Activated CD4-positive, alpha-beta T cell treated with anti-CD3 and anti-CD28 coated beads, Interleukin-10, Interleukin-2, amounts not matched to agents 100 ng/mL and 50 ng/mL, durations not matched to agents 16 hours and 8 hours (primary cell): ENCODE measurements at regions not wholly inside any gene's neighbourhood (a gene's known extent, or its start where the extent isn't known, plus 50 kb on each side); places are given as distances from the start of the nearest gene placed in this dataset.
"Not testable (repeated sequence)": the region's sequence is repeated elsewhere in the genome, so short reads cannot be mapped to it uniquely, and the experiment has no call there.

Experiments used
- DNase-seq: peaks from one replicate; pipeline ENCODE4 v3.0.0-alpha.2; 2020

- DNase-seq: no peak
These were observed 266.6 kb downstream of the ZIC1 start for GRCh38 chr3:147675761-147676160.

- no peak for DNase-seq
These were observed 271.8 kb downstream of the ZIC1 start for GRCh38 chr3:147680837-147681483.

GRCh38 chr3:147688868-147689267 lies 279.7 kb downstream of the ZIC1 start:
- DNase-seq: no peak

GRCh38 chr3:147699175-147699838 lies 290.1 kb downstream of the ZIC1 start:
- DNase-seq: no peak

- DNase-seq: no peak
These were observed 292.0 kb downstream of the ZIC1 start for GRCh38 chr3:147701195-147701594.

- DNase-seq: no peak
These were observed 293.3 kb downstream of the ZIC1 start for GRCh38 chr3:147702509-147702908.

- no peak for DNase-seq
These were observed 296.5 kb downstream of the ZIC1 start for GRCh38 chr3:147705651-147706051.

GRCh38 chr3:147710753-147711152 lies 301.6 kb downstream of the ZIC1 start:
- DNase-seq: not testable (repeated sequence)

- DNase-seq: no peak
These were observed 303.2 kb downstream of the ZIC1 start for GRCh38 chr3:147712357-147712756.

- DNase-seq: not testable (repeated sequence)
These were observed 303.6 kb downstream of the ZIC1 start for GRCh38 chr3:147712758-147713157.

GRCh38 chr3:147713234-147714133 lies 304.3 kb downstream of the ZIC1 start:
- no peak for DNase-seq

GRCh38 chr3:147729641-147730040 lies 320.5 kb downstream of the ZIC1 start:
- DNase-seq: no peak

GRCh38 chr3:147730284-147730683 lies 321.1 kb downstream of the ZIC1 start:
- DNase-seq: no peak

GRCh38 chr3:147733217-147733616 lies 324.1 kb downstream of the ZIC1 start:
- DNase-seq: no peak

- no peak for DNase-seq
These were observed 326.5 kb downstream of the ZIC1 start for GRCh38 chr3:147735616-147736015.

GRCh38 chr3:147736226-147736625 lies 327.1 kb downstream of the ZIC1 start:
- no peak for DNase-seq

GRCh38 chr3:147737376-147737775 lies 328.2 kb downstream of the ZIC1 start:
- DNase-seq: no peak

- DNase-seq: no peak
These were observed 331.8 kb downstream of the ZIC1 start for GRCh38 chr3:147740928-147741327.

- DNase-seq: no peak
These were observed 335.8 kb downstream of the ZIC1 start for GRCh38 chr3:147744967-147745366.

- no peak for DNase-seq
These were observed 346.1 kb downstream of the ZIC1 start for GRCh38 chr3:147755310-147755709.

- DNase-seq: no peak
These were observed 347.3 kb downstream of the ZIC1 start for GRCh38 chr3:147756476-147756875.

- DNase-seq: no peak
These were observed 348.7 kb downstream of the ZIC1 start for GRCh38 chr3:147757866-147758265.

GRCh38 chr3:147758771-147759170 lies 349.6 kb downstream of the ZIC1 start:
- DNase-seq: no peak

GRCh38 chr3:147760085-147760484 lies 350.9 kb downstream of the ZIC1 start:
- no peak for DNase-seq
